NB4 (cell line): ENCODE measurements at regions not wholly inside any gene's neighbourhood (a gene's known extent, or its start where the extent isn't known, plus 50 kb on each side); places are given as distances from the start of the nearest gene placed in this dataset.

Experiments
- CTCF ChIP-seq: IDR thresholded peaks from one replicate; pipeline ENCODE4 v1.5.1; 2012; ENCODE audit warnings: low read depth, low read length
- MAX ChIP-seq: IDR thresholded peaks from 2 replicates; pipeline ENCODE4 v1.6.1; 2011; ENCODE audit warnings: low read depth, low read length
- MYC ChIP-seq: IDR thresholded peaks from 2 replicates; pipeline ENCODE4 v1.6.1; 2011; ENCODE audit warnings: low read depth, low read length
- POLR2A ChIP-seq: IDR thresholded peaks from 2 replicates; pipeline ENCODE4 v1.6.1; 2011; ENCODE audit warnings: mild to moderate bottlenecking; ENCODE audit not compliant: insufficient read length; ENCODE audit errors: extremely low read depth

DNA sequence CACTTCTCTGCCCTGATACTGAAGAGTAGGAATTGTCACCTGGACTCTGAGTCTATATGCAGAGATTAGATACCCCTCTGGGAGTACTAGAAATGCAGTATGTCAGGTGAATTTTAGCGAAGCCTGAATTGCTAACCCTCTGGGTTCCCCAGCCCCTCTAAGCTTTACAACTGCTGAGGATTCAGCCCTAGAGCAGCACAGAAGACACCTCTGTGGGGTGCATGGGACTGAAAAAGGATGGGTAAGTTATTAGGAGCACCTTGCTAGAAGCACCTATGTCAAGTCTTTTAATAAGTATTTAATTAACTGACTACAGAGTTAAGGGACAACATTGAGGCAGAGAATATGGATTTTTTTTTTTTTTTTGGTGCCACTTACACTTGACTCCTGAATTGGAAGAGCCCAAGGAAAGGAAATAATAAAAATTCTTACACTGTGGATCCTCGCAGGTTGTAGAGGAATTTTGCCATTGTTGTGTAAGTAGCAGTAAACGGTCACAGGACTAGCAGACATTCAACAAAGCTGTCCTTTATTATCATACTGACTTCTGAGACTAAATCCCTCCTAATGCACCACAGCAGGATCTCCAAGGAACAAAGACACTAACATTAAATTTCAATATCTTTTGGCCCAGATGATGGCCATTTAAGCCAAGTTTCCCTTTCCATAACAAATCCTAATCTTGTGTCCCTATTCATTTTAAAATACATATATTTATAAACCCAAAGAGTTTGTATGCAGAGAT is 253.2 kb downstream of the ANKRD50 start:
- TF ChIP-seq MAX, result no peak
- TF ChIP-seq CTCF, result no peak
- TF ChIP-seq MYC, result no peak
- no peak for TF ChIP-seq POLR2A
